Esophagus squamous epithelium (tissue), 5 donors: ENCODE measurements at regions not wholly inside any gene's neighbourhood (a gene's known extent, or its start where the extent isn't known, plus 50 kb on each side); places are given as distances from the start of the nearest gene placed in this dataset.
A peak's percentile ranks its signal among the peaks of the same experiment; 100 is the strongest.

Source experiments
- DNase-seq: peaks from one replicate; lab custom pipeline; 2025; lab: John Stamatoyannopoulos, UW
- H3K27ac ChIP-seq, 4 donors: fragments of 200-600 bp; sonication (generic); one replicate each; pipeline ENCODE4 v1.5.1; 2016 to 2019; ENCODE audit warnings: mild to moderate bottlenecking in 1 of 4
- H3K27me3 ChIP-seq, 4 donors: fragments of 200-600 bp; sonication (generic); 1 replicate in 3 of 4; 2 replicates in 1 of 4; pipeline versions ENCODE4 v1.5.1 to v1.6.0; 2017 to 2021; ENCODE audit warnings: antibody characterized with exemption in 1 of 4
- H3K36me3 ChIP-seq, 3 donors: fragments of 200-600 bp; sonication (generic); one replicate each; pipeline ENCODE4 v1.5.1; 2016 to 2019
- H3K4me1 ChIP-seq, 3 donors: fragments of 200-600 bp; sonication (generic); one replicate each; pipeline ENCODE4 v1.5.1; 2017 to 2019
- H3K4me3 ChIP-seq, 4 donors: fragments of 200-600 bp; sonication (generic); 1 replicate in 3 of 4; 2 replicates in 1 of 4; pipeline ENCODE4 v1.5.1; 2016 to 2019; ENCODE audit warnings: mild to moderate bottlenecking in 2 of 4, moderate library complexity in 1 of 4
- H3K9me3 ChIP-seq, 3 donors: fragments of 200-600 bp; sonication (generic); one replicate each; pipeline ENCODE4 v1.5.1; 2016 to 2019
- POLR2A ChIP-seq, 4 donors: fragments of 450-650 bp; IDR thresholded peaks; one replicate each; pipeline ENCODE4 v1.6.1; 2017; ENCODE audit warnings: antibody characterized with exemption in 4 of 4, mild to moderate bottlenecking in 4 of 4, moderate library complexity in 3 of 4
- WGBS, 2 donors: methylation state at CpG; one replicate each; pipeline ENCODE4 v1.1.5; 2018; 5-methylcytosine and 5-hydroxymethylcytosine counted together
- intact Hi-C: fragments of 100-400 bp; cut with DNase I; formaldehyde crosslinking; loops from one replicate; pipeline ENCODE4 v1.15.0; 2022
- TF ChIP-seq, protein P1 (sequence below), 6 experiments: fragments of 450-650 bp in 4 of 6; fragments of 200-600 bp in 2 of 6; sonication (generic) in 2 of 6; IDR thresholded peaks; one replicate each; pipeline ENCODE4 v1.5.1; 2016 to 2019; ENCODE audit warnings: antibody characterized with exemption in 6 of 6, mild to moderate bottlenecking in 4 of 6, moderate library complexity in 4 of 6
- donor health status: DM: yes; HTN: yes; CAD: no.

DNA sequence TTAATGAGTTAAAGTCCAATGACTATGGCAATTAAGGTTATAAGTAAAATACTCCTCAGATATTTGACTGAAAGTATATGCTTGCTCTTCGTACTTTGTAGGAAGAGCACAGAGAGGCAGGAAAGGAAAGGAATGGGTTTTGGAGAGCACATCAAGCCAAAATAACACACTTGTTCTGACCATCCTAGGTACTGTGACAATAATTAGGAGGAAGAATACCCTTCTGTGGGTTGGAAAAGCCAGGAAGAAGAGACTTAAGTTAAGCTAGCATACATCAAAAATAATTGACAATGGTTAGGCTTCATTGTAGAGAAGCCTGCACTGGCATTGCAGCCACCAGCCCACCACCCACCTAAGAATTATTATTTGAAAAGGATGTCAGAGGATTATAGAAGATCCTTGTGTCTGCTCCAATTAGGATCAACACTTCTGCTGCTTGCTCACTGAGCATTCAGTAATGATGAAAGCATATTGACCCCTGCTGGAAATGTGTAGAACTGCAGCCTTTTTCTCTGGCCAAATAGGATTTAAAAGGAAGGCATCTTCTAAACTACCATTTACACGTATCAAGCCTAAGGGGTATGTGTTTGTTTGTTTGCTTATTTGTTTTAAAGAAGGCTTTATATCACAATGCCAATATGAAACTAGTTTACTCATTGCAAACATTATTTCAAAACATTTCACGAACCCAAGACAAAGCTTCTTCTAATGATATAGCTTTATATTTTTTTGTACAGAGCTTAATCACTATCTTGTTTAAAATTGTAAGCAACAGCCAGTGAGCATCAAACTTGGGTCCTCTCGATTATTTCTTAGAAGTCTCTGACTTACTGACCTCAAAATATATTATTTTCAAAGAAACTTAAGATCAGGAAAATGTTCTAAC is 286.2 kb upstream of the TET2 start:
- WGBS, 2 donors = 21 to 27% methylated on average over 4 of the region's 4 CpGs
- Histone ChIP-seq H3K36me3 (no peaks in the 10 kb centered on the region), H3K4me3 (no peak overlapping the region), H3K9me3 (peaks cover 0 to 4% (median 0%) of the 10 kb centered on the region in 3 donors), H3K27me3 (no peaks in the 10 kb centered on the region), H3K27ac (no peak overlapping the region), H3K4me1 (no peaks in the 10 kb centered on the region)
- intact Hi-C loops = no loop called here
- TF ChIP-seq POLR2A (IDR thresholded peaks at IDR 0.05) = no peak
- TF ChIP-seq, protein P1, sequence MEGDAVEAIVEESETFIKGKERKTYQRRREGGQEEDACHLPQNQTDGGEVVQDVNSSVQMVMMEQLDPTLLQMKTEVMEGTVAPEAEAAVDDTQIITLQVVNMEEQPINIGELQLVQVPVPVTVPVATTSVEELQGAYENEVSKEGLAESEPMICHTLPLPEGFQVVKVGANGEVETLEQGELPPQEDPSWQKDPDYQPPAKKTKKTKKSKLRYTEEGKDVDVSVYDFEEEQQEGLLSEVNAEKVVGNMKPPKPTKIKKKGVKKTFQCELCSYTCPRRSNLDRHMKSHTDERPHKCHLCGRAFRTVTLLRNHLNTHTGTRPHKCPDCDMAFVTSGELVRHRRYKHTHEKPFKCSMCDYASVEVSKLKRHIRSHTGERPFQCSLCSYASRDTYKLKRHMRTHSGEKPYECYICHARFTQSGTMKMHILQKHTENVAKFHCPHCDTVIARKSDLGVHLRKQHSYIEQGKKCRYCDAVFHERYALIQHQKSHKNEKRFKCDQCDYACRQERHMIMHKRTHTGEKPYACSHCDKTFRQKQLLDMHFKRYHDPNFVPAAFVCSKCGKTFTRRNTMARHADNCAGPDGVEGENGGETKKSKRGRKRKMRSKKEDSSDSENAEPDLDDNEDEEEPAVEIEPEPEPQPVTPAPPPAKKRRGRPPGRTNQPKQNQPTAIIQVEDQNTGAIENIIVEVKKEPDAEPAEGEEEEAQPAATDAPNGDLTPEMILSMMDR (IDR thresholded peaks at IDR 0.05) = peak; percentile 64 to 92 (median 86)
- DNase-seq = no peak

DNA sequence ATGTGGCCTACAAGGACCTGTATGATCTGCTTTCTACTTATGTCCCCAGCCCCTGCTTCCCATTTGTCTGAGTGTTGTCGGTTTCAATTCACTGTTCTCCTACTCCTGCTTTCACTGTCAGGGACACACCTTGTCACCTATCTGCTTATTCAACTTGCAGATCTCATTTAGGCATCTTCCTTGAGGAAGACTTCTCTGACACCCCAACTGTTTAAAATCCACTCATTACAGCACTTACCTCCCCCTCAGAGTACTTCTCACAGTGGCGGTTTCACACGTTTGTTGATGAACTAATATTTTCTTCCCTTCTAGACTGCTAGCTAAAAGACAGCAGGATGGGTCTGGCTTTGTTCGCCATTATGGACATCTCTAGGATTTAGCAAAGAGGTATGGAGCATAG is 279.9 kb upstream of the TET2 start:
- no peak for DNase-seq
- H3K4me1 ChIP-seq = peaks cover 0 to 18% (median 0%) of the 10 kb centered on the region in 3 donors
- no peak overlapping the region for H3K27ac ChIP-seq
- H3K4me3 ChIP-seq = no peak overlapping the region
- H3K36me3 ChIP-seq = no peaks in the 10 kb centered on the region
- H3K27me3 ChIP-seq = no peaks in the 10 kb centered on the region
- intact Hi-C loops = no loop called here
- 87 to 91% methylated on average over 4 of the region's 4 CpGs for WGBS, 2 donors
- H3K9me3 ChIP-seq = peaks cover 0 to 4% (median 0%) of the 10 kb centered on the region in 3 donors
- TF ChIP-seq, protein P1 (IDR thresholded peaks at IDR 0.05) = no peak
- TF ChIP-seq POLR2A (IDR thresholded peaks at IDR 0.05) = no peak

DNA sequence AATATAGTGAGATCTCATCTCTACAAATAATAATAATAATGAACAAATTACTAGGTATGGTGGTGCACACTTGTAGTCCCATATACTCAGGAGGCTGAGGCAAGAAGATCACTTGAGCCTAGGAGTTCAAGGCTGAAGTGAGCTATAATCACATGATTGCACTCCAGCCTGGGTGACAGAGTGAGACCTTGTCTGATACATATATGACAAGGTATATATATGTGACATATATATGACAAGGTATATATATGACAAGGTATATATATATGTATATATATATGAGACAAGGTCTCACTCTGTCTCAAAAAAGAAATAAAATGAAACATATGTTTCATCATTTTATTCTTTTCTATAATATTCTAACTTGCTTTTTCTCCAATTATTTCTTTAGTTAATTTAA is 278.1 kb upstream of the TET2 start:
- DNase-seq = no peak
- H3K4me3 ChIP-seq = no peak overlapping the region
- no peaks in the 10 kb centered on the region for H3K27me3 ChIP-seq
- no peak overlapping the region for H3K27ac ChIP-seq
- H3K9me3 ChIP-seq = no peaks in the 10 kb centered on the region
- peaks cover 0 to 20% (median 0%) of the 10 kb centered on the region in 3 donors for H3K4me1 ChIP-seq
- TF ChIP-seq POLR2A (IDR thresholded peaks at IDR 0.05) = no peak
- TF ChIP-seq, protein P1 (IDR thresholded peaks at IDR 0.05) = no peak
- intact Hi-C loops = no loop called here
- no peaks in the 10 kb centered on the region for H3K36me3 ChIP-seq

DNA sequence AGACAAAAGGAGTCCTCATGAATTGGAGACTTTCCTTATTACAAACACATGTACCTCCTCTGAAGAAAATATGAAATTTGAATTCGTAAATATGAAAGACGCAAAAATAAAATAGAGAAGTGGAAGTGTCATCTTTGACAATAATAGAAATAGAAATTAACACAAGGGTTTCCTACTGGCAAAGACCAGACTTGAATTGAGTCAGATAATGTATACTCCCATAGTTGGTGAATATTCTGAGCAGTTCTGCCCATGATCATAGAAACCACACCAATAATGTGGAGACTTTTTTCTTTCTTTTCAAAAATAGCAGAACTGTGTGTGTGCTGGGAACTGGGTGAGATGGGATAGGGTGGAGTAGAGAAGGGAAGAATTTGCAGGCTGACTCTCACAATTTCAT is 277.7 kb upstream of the TET2 start:
- Histone ChIP-seq H3K9me3 (no peaks in the 10 kb centered on the region), H3K4me1 (peaks cover 0 to 20% (median 0%) of the 10 kb centered on the region in 3 donors), H3K36me3 (no peaks in the 10 kb centered on the region), H3K4me3 (no peak overlapping the region), H3K27me3 (no peaks in the 10 kb centered on the region), H3K27ac (no peak overlapping the region)
- TF ChIP-seq POLR2A (IDR thresholded peaks at IDR 0.05) = no peak
- TF ChIP-seq, protein P1 (IDR thresholded peaks at IDR 0.05) = no peak
- WGBS, 2 donors = 86 to 87% methylated on average over 2 of the region's 2 CpGs
- DNase-seq = no peak
- intact Hi-C loops = no loop called here

DNA sequence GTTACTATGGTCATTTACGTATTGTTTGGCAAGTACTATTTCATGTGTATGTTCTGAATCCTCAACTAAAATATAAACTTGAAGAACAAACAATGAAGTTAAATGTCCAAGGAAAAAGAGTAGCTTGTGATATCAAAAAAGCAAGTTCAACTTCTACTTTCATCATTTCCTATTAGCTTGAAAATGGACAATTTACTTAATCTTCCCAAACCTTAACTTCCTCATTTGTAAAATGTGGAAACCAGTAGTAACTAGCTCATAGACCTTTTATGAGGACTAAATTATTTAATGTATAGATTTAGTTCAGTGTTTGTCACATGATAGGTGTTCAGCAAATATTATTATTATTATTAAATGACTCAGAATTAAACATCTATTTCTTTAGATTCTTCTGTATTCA is 276.8 kb upstream of the TET2 start:
- H3K4me1 ChIP-seq = peaks cover 0 to 20% (median 0%) of the 10 kb centered on the region in 3 donors
- DNase-seq = no peak
- no peak overlapping the region for H3K4me3 ChIP-seq
- H3K9me3 ChIP-seq = no peaks in the 10 kb centered on the region
- 84 to 100% methylated on average over 1 of the region's 1 CpG for WGBS, 2 donors
- H3K27me3 ChIP-seq = no peaks in the 10 kb centered on the region
- intact Hi-C loops = no loop called here
- H3K36me3 ChIP-seq = no peaks in the 10 kb centered on the region
- TF ChIP-seq, protein P1 (IDR thresholded peaks at IDR 0.05) = no peak
- TF ChIP-seq POLR2A (IDR thresholded peaks at IDR 0.05) = no peak
- H3K27ac ChIP-seq = no peak overlapping the region
